HPDE6-E6E7 (cell line): ENCODE measurements at regions not wholly inside any gene's neighbourhood (a gene's known extent, or its start where the extent isn't known, plus 50 kb on each side); places are given as distances from the start of the nearest gene placed in this dataset.

Source experiments
- DNase-seq: peaks from one replicate; pipeline ENCODE4 v3.0.0; 2011; ENCODE audit warnings: missing footprints; ENCODE audit errors: extremely low spot score

GRCh38 chr18:61756244-61756643, 136.6 kb downstream of the RNF152 start:
- no peak for DNase-seq

GRCh38 chr18:61755555-61755954, 137.3 kb downstream of the RNF152 start:
- DNase-seq: no peak

GRCh38 chr18:61754039-61754583, 138.7 kb downstream of the RNF152 start:
- no peak for DNase-seq

- DNase-seq: no peak
These were observed 139.4 kb downstream of the RNF152 start for GRCh38 chr18:61753373-61753772.

- DNase-seq: no peak
These were observed 139.8 kb downstream of the RNF152 start for GRCh38 chr18:61752973-61753372.

GRCh38 chr18:61750840-61751668, 141.8 kb downstream of the RNF152 start:
- no peak for DNase-seq

- DNase-seq: no peak
These were observed 143.3 kb downstream of the RNF152 start for GRCh38 chr18:61749546-61749945.

GRCh38 chr18:61749031-61749430, 143.8 kb downstream of the RNF152 start:
- DNase-seq: no peak

GRCh38 chr18:61748004-61748403, 144.8 kb downstream of the RNF152 start:
- DNase-seq: no peak

GRCh38 chr18:61743775-61744531, 148.9 kb downstream of the RNF152 start:
- DNase-seq: no peak

GRCh38 chr18:61742565-61743429, 150.0 kb downstream of the RNF152 start:
- DNase-seq: no peak

GRCh38 chr18:61741881-61742454, 150.8 kb downstream of the RNF152 start:
- DNase-seq: no peak

- no peak for DNase-seq
These were observed 154.3 kb downstream of the RNF152 start for GRCh38 chr18:61738488-61738887.

GRCh38 chr18:61738042-61738441, 154.8 kb downstream of the RNF152 start:
- DNase-seq: no peak

- no peak for DNase-seq
These were observed 156.7 kb downstream of the RNF152 start for GRCh38 chr18:61736133-61736532.

- DNase-seq: no peak
These were observed 157.2 kb downstream of the RNF152 start for GRCh38 chr18:61735564-61736102.

- no peak for DNase-seq
These were observed 158.4 kb downstream of the RNF152 start for GRCh38 chr18:61734396-61734795.

- DNase-seq: no peak
These were observed 160.0 kb downstream of the RNF152 start for GRCh38 chr18:61732854-61733253.

- no peak for DNase-seq
These were observed 161.0 kb downstream of the RNF152 start for GRCh38 chr18:61731693-61732376.

GRCh38 chr18:61731178-61731577, 161.6 kb downstream of the RNF152 start:
- DNase-seq: no peak

- DNase-seq: no peak
These were observed 163.5 kb downstream of the RNF152 start for GRCh38 chr18:61729322-61729721.
